HCT116 (cell line): ENCODE measurements at regions not wholly inside any gene's neighbourhood (a gene's known extent, or its start where the extent isn't known, plus 50 kb on each side); places are given as distances from the start of the nearest gene placed in this dataset.

Experiments used
- ATAC-seq: fragments of 200-7000 bp; cut with Tn5 transposase; 2 replicates; pipeline ENCODE4 v1.9.1; 2020; ENCODE audit warnings: mild to moderate bottlenecking, moderate library complexity
- BruUV-seq: library from RNA; stranded (reverse); fragments of 400-500 nt; replicated peaks from 2 replicates; lab custom pipeline; 2021; lab: Mats Ljungman, UMichigan
- CTCF ChIA-PET: fragments of 300-600 bp; sonication (Branson Sonifier 250); formaldehyde crosslinking; loops from one replicate; lab custom pipeline; 2021; ENCODE audit warnings: antibody characterized with exemption; lab: Charles Lee
- POLR2A ChIA-PET: fragments of 300-600, 350-600 bp; sonication (Branson Sonifier 250); formaldehyde crosslinking; loops from one replicate; lab custom pipeline; 2021; ENCODE audit warnings: antibody characterized with exemption; lab: Charles Lee
- RAD21 ChIA-PET, 2 experiments: fragments of 300-600 bp; sonication (Branson Sonifier 250); formaldehyde crosslinking; loops; one replicate each; lab custom pipeline; 2023; ENCODE audit warnings: low total read pairs in 2 of 2; ENCODE audit not compliant: uncharacterized antibody in 2 of 2, unreplicated experiment in 2 of 2, low non-redundant PET in 1 of 2; lab: Charles Lee
- DNase-seq: peaks from one replicate; pipeline ENCODE4 v3.0.0-alpha.2; 2010; ENCODE audit warnings: low read depth, low spot score
- H2AFZ ChIP-seq: fragments of 200-600 bp; shearing (Covaris generic), sonication (generic); 2 replicates; pipeline ENCODE4 v1.6.1; 2017; ENCODE audit warnings: low read depth, mixed run types, mixed read lengths, antibody characterized with exemption, low read length; ENCODE audit not compliant: poor library complexity, severe bottlenecking
- H3K27ac ChIP-seq: 2 replicates; pipeline ENCODE4 v1.5.1; 2012; ENCODE audit warnings: low read depth, low read length
- H3K27me3 ChIP-seq: fragments of 200-600 bp; sonication (generic); 2 replicates; pipeline ENCODE4 v1.6.1; 2016; ENCODE audit warnings: mixed run types, low read length, mixed read lengths; ENCODE audit not compliant: insufficient read depth
- H3K36me3 ChIP-seq, 2 experiments: fragments of 200-500 bp in 1 of 2; fragments of 200-600 bp in 1 of 2; sonication (Bioruptor generic) in 1 of 2; sonication (generic) in 1 of 2; 2 replicates each; pipeline versions ENCODE4 v1.5.1 to v1.6.1; 2014 to 2016; ENCODE audit warnings: low read length in 2 of 2, inconsistent platforms in 1 of 2, mixed read lengths in 1 of 2, mixed run types in 1 of 2; ENCODE audit not compliant: insufficient read depth in 2 of 2, control insufficient read depth in 1 of 2
- H3K4me1 ChIP-seq, 2 experiments: fragments of 200-600 bp in 1 of 2; sonication (generic) in 1 of 2; 2 replicates each; pipeline versions ENCODE4 v1.5.1 to v1.6.1; 2012 to 2017; ENCODE audit warnings: low read length in 2 of 2, inconsistent platforms in 1 of 2, mild to moderate bottlenecking in 1 of 2, mixed read lengths in 1 of 2, mixed run types in 1 of 2, moderate library complexity in 1 of 2; ENCODE audit not compliant: insufficient read depth in 2 of 2, control insufficient read depth in 1 of 2
- H3K4me2 ChIP-seq: fragments of 200-600 bp; sonication (generic); 2 replicates; pipeline ENCODE4 v1.6.1; 2017; ENCODE audit warnings: mixed run types, low read length, mixed read lengths
- H3K4me3 ChIP-seq, 2 experiments: fragments of 200-600 bp in 1 of 2; sonication (generic) in 1 of 2; replicated peaks in 1 of 2; 2 replicates each; pipeline ENCODE4 v1.5.1; 2011 to 2016; ENCODE audit warnings: low read length in 2 of 2, control low read depth in 1 of 2, low read depth in 1 of 2, mild to moderate bottlenecking in 1 of 2, mixed read lengths in 1 of 2, mixed run types in 1 of 2
- H3K79me2 ChIP-seq: fragments of 200-600 bp; sonication (generic); 2 replicates; pipeline ENCODE4 v1.6.1; 2017; ENCODE audit warnings: mild to moderate bottlenecking, mixed run types, low read length, moderate library complexity, mixed read lengths; ENCODE audit not compliant: insufficient read depth
- H3K9ac ChIP-seq: fragments of 200-600 bp; sonication (generic); 2 replicates; pipeline ENCODE4 v1.6.1; 2016; ENCODE audit warnings: low read length, mixed read lengths
- H3K9me2 ChIP-seq: fragments of 200-600 bp; sonication (generic), shearing (Covaris generic); 2 replicates; pipeline ENCODE4 v1.6.1; 2017; ENCODE audit warnings: mixed run types, mild to moderate bottlenecking, moderate library complexity; ENCODE audit not compliant: insufficient read depth
- H3K9me3 ChIP-seq, 2 experiments: fragments of 200-500 bp in 1 of 2; fragments of 200-600 bp in 1 of 2; sonication (Bioruptor generic) in 1 of 2; sonication (generic) in 1 of 2; 2 replicates each; pipeline ENCODE4 v1.6.1; 2014 to 2017; ENCODE audit warnings: low read length in 2 of 2, mixed read lengths in 2 of 2, inconsistent platforms in 1 of 2, low read depth in 1 of 2, mild to moderate bottlenecking in 1 of 2, mixed run types in 1 of 2, moderate library complexity in 1 of 2; ENCODE audit not compliant: control insufficient read depth in 1 of 2, insufficient read depth in 1 of 2
- H4K20me1 ChIP-seq: fragments of 200-600 bp; sonication (generic), shearing (Covaris generic); 2 replicates; pipeline ENCODE4 v1.6.1; 2017; ENCODE audit warnings: mixed run types, mild to moderate bottlenecking, moderate library complexity; ENCODE audit not compliant: insufficient read depth
- ATF3 ChIP-seq: IDR thresholded peaks from 2 replicates; pipeline ENCODE4 v1.6.1; 2012
- CBX3 ChIP-seq: IDR thresholded peaks from 2 replicates; pipeline ENCODE4 v1.6.1; 2012; ENCODE audit warnings: low read depth
- EGR1 ChIP-seq: IDR thresholded peaks from 2 replicates; pipeline ENCODE4 v1.6.1; 2012; ENCODE audit warnings: low read depth
- POLR2AphosphoS5 ChIP-seq: IDR thresholded peaks from 2 replicates; pipeline ENCODE4 v1.6.1; 2011; ENCODE audit warnings: mild to moderate bottlenecking, low read depth, low read length, moderate library complexity
- RAD21 ChIP-seq: IDR thresholded peaks from 2 replicates; pipeline ENCODE4 v1.6.1; 2012; ENCODE audit warnings: low read depth, mild to moderate bottlenecking
- REST ChIP-seq: IDR thresholded peaks from 2 replicates; pipeline ENCODE4 v1.6.1; 2012; ENCODE audit warnings: low read depth
- SP1 ChIP-seq: IDR thresholded peaks from 2 replicates; pipeline ENCODE4 v1.6.1; 2012; ENCODE audit warnings: low read depth
- SRF ChIP-seq: IDR thresholded peaks from 2 replicates; pipeline ENCODE4 v1.6.1; 2012; ENCODE audit warnings: low read depth
- ZFX ChIP-seq: fragments of 450-650 bp; IDR thresholded peaks from 2 replicates; pipeline ENCODE4 v1.6.1; 2017
- ZNF274 ChIP-seq: fragments of 200-500 bp; sonication (Bioruptor generic); IDR thresholded peaks from 2 replicates; pipeline ENCODE4 v1.6.1; 2014; ENCODE audit warnings: mild to moderate bottlenecking, low read depth, low read length, inconsistent platforms
- intact Hi-C: fragments of 100-400 bp; cut with micrococcal nuclease; formaldehyde crosslinking; loops from 2 replicates; pipeline ENCODE4 v1.10.0; 2022
- TF ChIP-seq, protein P1 (sequence below), 3 experiments: fragments of 200-600 bp in 1 of 3; sonication (generic) in 1 of 3; IDR thresholded peaks in 2 of 3; conservative IDR thresholded peaks in 1 of 3; 2 replicates each; pipeline ENCODE4 v1.5.1; 2012 to 2017; ENCODE audit warnings: low read depth in 2 of 3, low read length in 2 of 3, antibody characterized with exemption in 1 of 3, borderline replicate concordance in 1 of 3, control low read depth in 1 of 3, mild to moderate bottlenecking in 1 of 3, mixed read lengths in 1 of 3, mixed run types in 1 of 3, moderate library complexity in 1 of 3; ENCODE audit not compliant: insufficient read depth in 1 of 3
- TF ChIP-seq, protein P2 (sequence below): IDR thresholded peaks from 2 replicates; pipeline ENCODE4 v1.6.1; 2011; ENCODE audit warnings: mild to moderate bottlenecking, low read length, moderate library complexity; ENCODE audit not compliant: insufficient replicate concordance; ENCODE audit errors: extremely low read depth

DNA sequence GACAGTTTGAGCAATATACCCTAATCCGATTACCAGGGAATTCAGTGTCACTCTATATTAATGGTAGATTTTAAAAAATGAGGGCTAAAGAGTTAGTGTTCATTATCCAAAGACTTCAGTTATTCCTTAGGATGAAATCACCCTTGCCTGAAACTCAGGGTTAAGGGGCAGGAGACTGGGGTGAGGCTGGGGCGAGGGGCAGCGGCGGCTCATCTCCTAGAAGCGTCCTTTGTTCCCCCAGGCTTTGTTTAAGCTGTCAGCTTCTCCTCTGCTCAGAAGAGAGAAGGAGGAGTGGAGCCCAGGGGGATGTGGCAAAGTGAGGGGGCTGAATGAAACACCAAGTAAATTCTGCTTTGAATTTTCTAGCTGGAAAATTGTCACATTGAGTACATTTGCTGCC, 117.7 kb upstream of the ELAC2 start (continued):
- TF ChIP-seq, protein P1, sequence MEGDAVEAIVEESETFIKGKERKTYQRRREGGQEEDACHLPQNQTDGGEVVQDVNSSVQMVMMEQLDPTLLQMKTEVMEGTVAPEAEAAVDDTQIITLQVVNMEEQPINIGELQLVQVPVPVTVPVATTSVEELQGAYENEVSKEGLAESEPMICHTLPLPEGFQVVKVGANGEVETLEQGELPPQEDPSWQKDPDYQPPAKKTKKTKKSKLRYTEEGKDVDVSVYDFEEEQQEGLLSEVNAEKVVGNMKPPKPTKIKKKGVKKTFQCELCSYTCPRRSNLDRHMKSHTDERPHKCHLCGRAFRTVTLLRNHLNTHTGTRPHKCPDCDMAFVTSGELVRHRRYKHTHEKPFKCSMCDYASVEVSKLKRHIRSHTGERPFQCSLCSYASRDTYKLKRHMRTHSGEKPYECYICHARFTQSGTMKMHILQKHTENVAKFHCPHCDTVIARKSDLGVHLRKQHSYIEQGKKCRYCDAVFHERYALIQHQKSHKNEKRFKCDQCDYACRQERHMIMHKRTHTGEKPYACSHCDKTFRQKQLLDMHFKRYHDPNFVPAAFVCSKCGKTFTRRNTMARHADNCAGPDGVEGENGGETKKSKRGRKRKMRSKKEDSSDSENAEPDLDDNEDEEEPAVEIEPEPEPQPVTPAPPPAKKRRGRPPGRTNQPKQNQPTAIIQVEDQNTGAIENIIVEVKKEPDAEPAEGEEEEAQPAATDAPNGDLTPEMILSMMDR (IDR thresholded peaks at IDR 0.05 in 2 of 3, conservative IDR thresholded peaks at IDR 0.05 in 1 of 3; ENCODE audit: borderline replicate concordance in 1 of 3, insufficient read depth in 1 of 3, low read depth in 2 of 3, low read length in 2 of 3): no peak
- no peak for TF ChIP-seq EGR1
- no peak for TF ChIP-seq ZFX
- no peak for TF ChIP-seq ATF3
- TF ChIP-seq POLR2AphosphoS5: no peak
- no peak for TF ChIP-seq REST
- no peak for TF ChIP-seq SRF

DNA sequence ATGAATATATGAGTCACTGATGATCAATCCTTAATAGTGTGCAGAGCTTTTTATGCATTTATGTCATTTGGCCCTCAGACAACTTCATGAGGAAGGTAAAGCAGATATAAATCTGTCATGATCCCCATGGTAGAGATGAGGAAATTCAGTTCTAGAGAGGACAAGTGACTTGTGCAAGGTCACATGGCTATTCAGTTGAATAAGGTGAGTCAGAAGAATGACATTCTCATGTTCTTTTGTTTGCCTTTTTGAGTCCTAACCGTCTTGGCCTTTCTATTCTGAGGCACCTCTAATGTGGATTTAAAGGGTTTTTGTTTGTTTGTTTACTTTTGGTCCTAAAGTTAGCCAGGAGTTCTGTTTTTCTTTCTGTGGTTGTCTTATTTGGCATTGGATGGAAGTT, 116.2 kb upstream of the ELAC2 start:
- no TSS peak for BruUV-seq
- no peaks in the 10 kb centered on the region for H3K9me2 ChIP-seq
- RAD21 ChIA-PET: no interaction called here
- ATAC-seq (no peak), DNase-seq (no peak)
- H2AFZ ChIP-seq: no peak overlapping the region
- H3K4me2 ChIP-seq: no peak overlapping the region
- peaks cover 16% of the 10 kb centered on the region; the same call in 1 of the 2 replicates for H3K27me3 ChIP-seq
- intact Hi-C loops: no loop called here
- CTCF ChIA-PET: no interaction called here
- no peak overlapping the region for H3K27ac ChIP-seq
- H3K4me1 ChIP-seq: no peaks in the 10 kb centered on the region
- H3K4me3 ChIP-seq: no peak overlapping the region
- H3K9ac ChIP-seq: no peak overlapping the region
- no peaks in the 10 kb centered on the region for H4K20me1 ChIP-seq
- POLR2A ChIA-PET: no interaction called here
- no peaks in the 10 kb centered on the region for H3K79me2 ChIP-seq
- H3K9me3 ChIP-seq: no peaks in the 10 kb centered on the region
- no peaks in the 10 kb centered on the region for H3K36me3 ChIP-seq
- no peak for TF ChIP-seq ZNF274
- TF ChIP-seq SP1: no peak
- TF ChIP-seq, protein P1 (IDR thresholded peaks at IDR 0.05 in 2 of 3, conservative IDR thresholded peaks at IDR 0.05 in 1 of 3; ENCODE audit: borderline replicate concordance in 1 of 3, insufficient read depth in 1 of 3, low read depth in 2 of 3, low read length in 2 of 3): no peak
- TF ChIP-seq, protein P2, sequence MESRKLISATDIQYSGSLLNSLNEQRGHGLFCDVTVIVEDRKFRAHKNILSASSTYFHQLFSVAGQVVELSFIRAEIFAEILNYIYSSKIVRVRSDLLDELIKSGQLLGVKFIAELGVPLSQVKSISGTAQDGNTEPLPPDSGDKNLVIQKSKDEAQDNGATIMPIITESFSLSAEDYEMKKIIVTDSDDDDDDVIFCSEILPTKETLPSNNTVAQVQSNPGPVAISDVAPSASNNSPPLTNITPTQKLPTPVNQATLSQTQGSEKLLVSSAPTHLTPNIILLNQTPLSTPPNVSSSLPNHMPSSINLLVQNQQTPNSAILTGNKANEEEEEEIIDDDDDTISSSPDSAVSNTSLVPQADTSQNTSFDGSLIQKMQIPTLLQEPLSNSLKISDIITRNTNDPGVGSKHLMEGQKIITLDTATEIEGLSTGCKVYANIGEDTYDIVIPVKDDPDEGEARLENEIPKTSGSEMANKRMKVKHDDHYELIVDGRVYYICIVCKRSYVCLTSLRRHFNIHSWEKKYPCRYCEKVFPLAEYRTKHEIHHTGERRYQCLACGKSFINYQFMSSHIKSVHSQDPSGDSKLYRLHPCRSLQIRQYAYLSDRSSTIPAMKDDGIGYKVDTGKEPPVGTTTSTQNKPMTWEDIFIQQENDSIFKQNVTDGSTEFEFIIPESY: no peak
- TF ChIP-seq CBX3: no peak
- no peak for TF ChIP-seq ATF3
- no peak for TF ChIP-seq RAD21
- no peak for TF ChIP-seq EGR1
